ENCODE measurements at regions not wholly inside any gene's neighbourhood (a gene's known extent, or its start where the extent isn't known, plus 50 kb on each side); places are given as distances from the start of the nearest gene placed in this dataset.

- Mint-ChIP-seq H3K9me3 (ENCODE audit: low read depth) (peaks cover 3% of the 10 kb centered on the region), H3K4me3 (no peak overlapping the region), H3K27me3 (no peaks in the 10 kb centered on the region), H3K4me1 (no peaks in the 10 kb centered on the region), H3K36me3 (ENCODE audit: low read depth) (no peaks in the 10 kb centered on the region), H3K27ac (no peak overlapping the region)
- intact Hi-C loops (cut with DNase I, micrococcal nuclease) = no loop called here
- POLR2A ChIA-PET = no interaction called here
- CTCF ChIA-PET = no interaction called here
- no peak for ATAC-seq
- DNase-seq = no peak
These were observed 139.9 kb upstream of the PCDH9 start for GRCh38 chr13:67369895-67370660.

GRCh38 chr13:67367399-67367798 is 137.3 kb upstream of the PCDH9 start:
- Mint-ChIP-seq H3K9me3 (ENCODE audit: low read depth) (peaks cover 3% of the 10 kb centered on the region), H3K27me3 (no peaks in the 10 kb centered on the region), H3K4me3 (no peak overlapping the region), H3K27ac (no peak overlapping the region), H3K4me1 (no peaks in the 10 kb centered on the region), H3K36me3 (ENCODE audit: low read depth) (no peaks in the 10 kb centered on the region)
- DNase-seq (no peak), ATAC-seq (no peak)
- intact Hi-C loops (cut with DNase I, micrococcal nuclease) = no loop called here
- ChIA-PET POLR2A (no interaction called here), CTCF (no interaction called here)

- intact Hi-C loops (cut with DNase I, micrococcal nuclease) = no loop called here
- Mint-ChIP-seq H3K36me3 (ENCODE audit: low read depth) (no peaks in the 10 kb centered on the region), H3K27me3 (no peaks in the 10 kb centered on the region), H3K9me3 (ENCODE audit: low read depth) (peaks cover 3% of the 10 kb centered on the region), H3K4me1 (no peaks in the 10 kb centered on the region), H3K4me3 (no peak overlapping the region), H3K27ac (no peak overlapping the region)
- ATAC-seq = no peak
- ChIA-PET POLR2A (no interaction called here), CTCF (no interaction called here)
- DNase-seq = no peak
These were observed 136.4 kb upstream of the PCDH9 start for GRCh38 chr13:67366533-67366932.

- CTCF ChIA-PET = interaction anchor here (0.7 kb wide), 1 partner anchor 13 kb away, joined by 3 read pairs; no protein-coding TSS in a partner anchor
- DNase-seq = no peak
- Mint-ChIP-seq H3K9me3 (ENCODE audit: low read depth) (peaks cover under 1% of the 10 kb centered on the region), H3K27me3 (no peaks in the 10 kb centered on the region), H3K4me1 (no peaks in the 10 kb centered on the region), H3K4me3 (no peak overlapping the region), H3K36me3 (ENCODE audit: low read depth) (no peaks in the 10 kb centered on the region), H3K27ac (no peak overlapping the region)
- intact Hi-C loops (cut with DNase I, micrococcal nuclease) = no loop called here
- ATAC-seq = no peak
- POLR2A ChIA-PET = no interaction called here
These were observed 125.8 kb upstream of the PCDH9 start for GRCh38 chr13:67355812-67356476.

- ChIA-PET POLR2A (no interaction called here), CTCF (no interaction called here)
- DNase-seq = no peak
- H3K27ac Mint-ChIP-seq = no peak overlapping the region
- H3K9me3 Mint-ChIP-seq (ENCODE audit: low read depth) = peaks cover 3% of the 10 kb centered on the region
- H3K4me3 Mint-ChIP-seq = no peak overlapping the region
- no peak for ATAC-seq
- no peaks in the 10 kb centered on the region for H3K36me3 Mint-ChIP-seq (ENCODE audit: low read depth)
- intact Hi-C loops (cut with DNase I, micrococcal nuclease) = no loop called here
- no peaks in the 10 kb centered on the region for H3K4me1 Mint-ChIP-seq
- no peaks in the 10 kb centered on the region for H3K27me3 Mint-ChIP-seq
These were observed 123.8 kb upstream of the PCDH9 start for GRCh38 chr13:67353941-67354340.

GRCh38 chr13:67353031-67353430 is 122.9 kb upstream of the PCDH9 start:
- intact Hi-C loops (cut with DNase I, micrococcal nuclease) = no loop called here
- H3K27me3 Mint-ChIP-seq = no peaks in the 10 kb centered on the region
- H3K27ac Mint-ChIP-seq = no peak overlapping the region
- DNase-seq (no peak), ATAC-seq (no peak)
- ChIA-PET POLR2A (no interaction called here), CTCF (no interaction called here)
- peaks cover 5% of the 10 kb centered on the region for H3K9me3 Mint-ChIP-seq (ENCODE audit: low read depth)
- no peaks in the 10 kb centered on the region for H3K4me1 Mint-ChIP-seq
- no peak overlapping the region for H3K4me3 Mint-ChIP-seq
- H3K36me3 Mint-ChIP-seq (ENCODE audit: low read depth) = no peaks in the 10 kb centered on the region

- H3K9me3 Mint-ChIP-seq (ENCODE audit: low read depth) = peaks cover 7% of the 10 kb centered on the region
- no peaks in the 10 kb centered on the region for H3K27me3 Mint-ChIP-seq
- no peaks in the 10 kb centered on the region for H3K36me3 Mint-ChIP-seq (ENCODE audit: low read depth)
- ChIA-PET CTCF (no interaction called here), POLR2A (no interaction called here)
- H3K27ac Mint-ChIP-seq = no peak overlapping the region
- no peaks in the 10 kb centered on the region for H3K4me1 Mint-ChIP-seq
- ATAC-seq (no peak), DNase-seq (no peak)
- H3K4me3 Mint-ChIP-seq = no peak overlapping the region
- intact Hi-C loops (cut with DNase I, micrococcal nuclease) = no loop called here
These were observed 121.8 kb upstream of the PCDH9 start for GRCh38 chr13:67351909-67352308.

- Mint-ChIP-seq H3K9me3 (ENCODE audit: low read depth) (peaks cover 7% of the 10 kb centered on the region), H3K4me1 (no peaks in the 10 kb centered on the region), H3K27ac (no peak overlapping the region), H3K36me3 (ENCODE audit: low read depth) (no peaks in the 10 kb centered on the region), H3K4me3 (no peak overlapping the region), H3K27me3 (no peaks in the 10 kb centered on the region)
- no peak for DNase-seq
- intact Hi-C loops (cut with DNase I, micrococcal nuclease) = no loop called here
- ATAC-seq = no peak
- ChIA-PET POLR2A (no interaction called here), CTCF (no interaction called here)
These were observed 121.0 kb upstream of the PCDH9 start for GRCh38 chr13:67351114-67351513.

GRCh38 chr13:67343777-67344176 is 113.6 kb upstream of the PCDH9 start:
- ChIA-PET POLR2A (no interaction called here), CTCF (no interaction called here)
- Mint-ChIP-seq H3K36me3 (ENCODE audit: low read depth) (no peaks in the 10 kb centered on the region), H3K27me3 (no peaks in the 10 kb centered on the region), H3K9me3 (ENCODE audit: low read depth) (peaks cover 10% of the 10 kb centered on the region), H3K4me1 (no peaks in the 10 kb centered on the region), H3K27ac (no peak overlapping the region), H3K4me3 (no peak overlapping the region)
- DNase-seq (no peak), ATAC-seq (no peak)
- intact Hi-C loops (cut with DNase I, micrococcal nuclease) = no loop called here

GRCh38 chr13:67341406-67341805 is 111.3 kb upstream of the PCDH9 start:
- ChIA-PET CTCF (no interaction called here), POLR2A (no interaction called here)
- Mint-ChIP-seq H3K36me3 (ENCODE audit: low read depth) (no peaks in the 10 kb centered on the region), H3K4me3 (no peak overlapping the region), H3K9me3 (ENCODE audit: low read depth) (peaks cover 9% of the 10 kb centered on the region), H3K4me1 (no peaks in the 10 kb centered on the region), H3K27me3 (no peaks in the 10 kb centered on the region), H3K27ac (no peak overlapping the region)
- intact Hi-C loops (cut with DNase I, micrococcal nuclease) = no loop called here
- DNase-seq (no peak), ATAC-seq (no peak)

- ChIA-PET POLR2A (no interaction called here), CTCF (no interaction called here)
- DNase-seq (no peak), ATAC-seq (no peak)
- Mint-ChIP-seq H3K4me3 (no peak overlapping the region), H3K9me3 (ENCODE audit: low read depth) (no peaks in the 10 kb centered on the region), H3K27me3 (no peaks in the 10 kb centered on the region), H3K36me3 (ENCODE audit: low read depth) (no peaks in the 10 kb centered on the region), H3K4me1 (no peaks in the 10 kb centered on the region), H3K27ac (no peak overlapping the region)
- intact Hi-C loops (cut with DNase I, micrococcal nuclease) = no loop called here
These were observed 100.0 kb upstream of the PCDH9 start for GRCh38 chr13:67330149-67330548.

GRCh38 chr13:67328895-67329294 is 98.8 kb upstream of the PCDH9 start:
- no peaks in the 10 kb centered on the region for H3K9me3 Mint-ChIP-seq (ENCODE audit: low read depth)
- H3K4me1 Mint-ChIP-seq = no peaks in the 10 kb centered on the region
- ATAC-seq = no peak
- H3K27ac Mint-ChIP-seq = no peak overlapping the region
- POLR2A ChIA-PET = interaction anchor here (0.6 kb wide), 1 partner anchor 38 kb away, joined by 4 read pairs; no protein-coding TSS in a partner anchor
- CTCF ChIA-PET = no interaction called here
- no peak overlapping the region for H3K4me3 Mint-ChIP-seq
- H3K36me3 Mint-ChIP-seq (ENCODE audit: low read depth) = no peaks in the 10 kb centered on the region
- H3K27me3 Mint-ChIP-seq = no peaks in the 10 kb centered on the region
- intact Hi-C loops (cut with DNase I, micrococcal nuclease) = loop anchor here in 1 of 2 experiments (10.0 kb wide), 1 partner anchor 186 kb away; no protein-coding TSS in a partner anchor
- DNase-seq = no peak

Measured in activated CD4-positive, alpha-beta T cell treated with anti-CD3 and anti-CD28 coated beads for 36 hours (primary cell).